CD4-positive, alpha-beta T cell treated with Interleukin-21 for 1 hour (primary cell): ENCODE measurements at regions not wholly inside any gene's neighbourhood (a gene's known extent, or its start where the extent isn't known, plus 50 kb on each side); places are given as distances from the start of the nearest gene placed in this dataset.
"Not testable (repeated sequence)": the region's sequence is repeated elsewhere in the genome, so short reads cannot be mapped to it uniquely, and the experiment has no call there.

Source experiments
- DNase-seq: peaks from one replicate; pipeline ENCODE4 v3.0.0-alpha.2; 2020

GRCh38 chr5:108581026-108581425 lies 166.7 kb upstream of the FER start:
- no peak for DNase-seq

GRCh38 chr5:108579236-108579635 lies 168.5 kb upstream of the FER start:
- DNase-seq, result no peak

- DNase-seq, result no peak
Observed at GRCh38 chr5:108578791-108579190, 168.9 kb upstream of the FER start.

- DNase-seq, result no peak
Observed at GRCh38 chr5:108567429-108567828, 180.3 kb upstream of the FER start.

GRCh38 chr5:108564441-108564840 lies 182.5 kb upstream of the FBXL17 start:
- no peak for DNase-seq

GRCh38 chr5:108562205-108562454 lies 180.2 kb upstream of the FBXL17 start:
- no peak for DNase-seq

- no peak for DNase-seq
Observed at GRCh38 chr5:108561416-108562204, 179.7 kb upstream of the FBXL17 start.

- no peak for DNase-seq
Observed at GRCh38 chr5:108560581-108560980, 178.7 kb upstream of the FBXL17 start.

GRCh38 chr5:108560166-108560565 lies 178.3 kb upstream of the FBXL17 start:
- DNase-seq, result no peak

GRCh38 chr5:108558840-108559239 lies 176.9 kb upstream of the FBXL17 start:
- not testable (repeated sequence) for DNase-seq

GRCh38 chr5:108558142-108558541 lies 176.2 kb upstream of the FBXL17 start:
- not testable (repeated sequence) for DNase-seq

- DNase-seq, result no peak
Observed at GRCh38 chr5:108557686-108558085, 175.8 kb upstream of the FBXL17 start.

GRCh38 chr5:108556441-108557145 lies 174.7 kb upstream of the FBXL17 start:
- DNase-seq, result no peak

- no peak for DNase-seq
Observed at GRCh38 chr5:108548684-108549596, 167.0 kb upstream of the FBXL17 start.

GRCh38 chr5:108546939-108547338 lies 165.0 kb upstream of the FBXL17 start:
- DNase-seq, result no peak

- no peak for DNase-seq
Observed at GRCh38 chr5:108545301-108545700, 163.4 kb upstream of the FBXL17 start.

GRCh38 chr5:108543486-108543885 lies 161.6 kb upstream of the FBXL17 start:
- DNase-seq, result no peak

- DNase-seq, result no peak
Observed at GRCh38 chr5:108541836-108542235, 159.9 kb upstream of the FBXL17 start.

- no peak for DNase-seq
Observed at GRCh38 chr5:108536321-108536720, 154.4 kb upstream of the FBXL17 start.

- not testable (repeated sequence) for DNase-seq
Observed at GRCh38 chr5:108532129-108532445, 150.2 kb upstream of the FBXL17 start.

GRCh38 chr5:108531367-108532128 lies 149.7 kb upstream of the FBXL17 start:
- DNase-seq, result no peak

- no peak for DNase-seq
Observed at GRCh38 chr5:108530706-108531105, 148.8 kb upstream of the FBXL17 start.

GRCh38 chr5:108529381-108529780 lies 147.5 kb upstream of the FBXL17 start:
- no peak for DNase-seq
